Germinal center (tissue), 1 donor: ENCODE measurements at regions not wholly inside any gene's neighbourhood (a gene's known extent, or its start where the extent isn't known, plus 50 kb on each side); places are given as distances from the start of the nearest gene placed in this dataset.

Experiments used
- DNase-seq: peaks from one replicate; pipeline ENCODE4 v3.0.0; 2012; ENCODE audit warnings: mixed read lengths, low spot score

DNA sequence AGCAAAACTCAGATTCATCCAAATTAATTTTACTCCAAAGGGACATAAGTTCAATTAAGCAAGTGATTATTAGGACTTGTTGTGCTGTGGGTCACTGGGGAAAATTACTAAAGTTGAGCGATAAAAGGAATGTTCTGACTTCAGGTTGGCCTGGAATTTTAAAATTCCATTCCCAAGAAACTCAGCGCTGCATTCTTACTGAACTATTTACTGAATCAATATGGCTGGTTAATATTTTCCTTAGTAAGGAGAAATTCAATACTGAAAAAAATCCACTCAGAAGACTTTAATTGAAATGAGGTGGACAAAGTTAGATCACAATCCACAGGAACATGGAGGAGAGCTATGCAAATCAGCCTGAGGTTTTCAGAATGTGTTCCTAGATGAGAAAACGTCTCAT, 578.9 kb upstream of the NR5A2 start:
- no peak for DNase-seq

DNA sequence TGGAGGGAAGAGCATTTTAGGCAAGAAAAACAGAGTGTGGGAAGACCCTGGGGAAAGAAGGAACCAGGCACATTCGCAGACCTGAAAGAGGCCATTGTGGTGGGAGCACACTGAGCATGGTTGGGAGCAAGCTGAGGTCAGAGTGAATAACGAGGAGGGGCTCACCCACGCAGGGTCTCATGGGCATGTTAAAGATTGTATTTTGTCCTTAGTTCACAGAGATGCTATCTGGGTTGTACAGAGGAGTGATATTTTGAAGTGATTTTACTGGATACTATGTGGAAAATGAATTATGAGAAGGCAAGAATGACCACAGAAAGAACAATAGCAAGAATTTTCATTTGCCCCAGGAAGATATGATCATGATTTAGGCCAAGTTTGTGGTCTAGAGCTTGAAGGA, 578.3 kb upstream of the NR5A2 start:
- DNase-seq: no peak

DNA sequence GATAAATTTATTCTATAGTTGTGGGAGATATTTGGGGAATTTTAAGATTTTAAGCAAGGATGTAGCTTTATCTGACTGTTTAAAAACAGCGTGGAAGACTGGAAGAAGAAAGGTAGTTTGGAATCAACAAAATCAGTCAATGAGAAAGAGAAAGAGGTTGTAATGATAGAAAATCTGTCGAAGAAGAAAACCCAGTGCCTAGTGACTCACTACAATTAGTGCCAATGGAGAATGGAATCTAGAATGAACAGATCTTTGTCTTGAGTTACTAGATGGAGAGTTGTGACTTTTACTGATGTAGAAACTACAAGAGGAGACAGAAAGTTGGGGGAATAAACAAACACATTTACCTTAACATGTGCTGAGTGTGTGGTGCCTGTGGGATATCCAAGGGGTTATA, 577.8 kb upstream of the NR5A2 start:
- DNase-seq: no peak

DNA sequence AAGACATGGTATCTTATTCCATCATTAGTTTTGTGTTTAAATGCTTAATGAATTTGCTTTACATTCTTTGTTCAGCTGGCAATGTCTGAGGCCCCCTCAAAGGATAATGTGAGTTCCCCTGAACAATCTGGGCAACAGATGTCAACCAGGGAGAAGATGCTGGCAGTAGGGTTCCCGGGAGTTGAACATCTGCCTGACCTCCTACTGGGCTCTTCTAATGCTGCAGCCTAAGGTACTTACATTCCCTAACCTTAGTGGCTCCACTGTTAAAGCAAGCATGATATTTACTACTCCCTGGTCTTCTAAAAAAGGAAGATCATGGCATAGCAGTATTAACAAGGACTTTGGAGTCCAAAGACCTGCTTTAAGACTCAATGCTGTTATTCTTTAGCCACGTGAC, 574.9 kb upstream of the NR5A2 start:
- no peak for DNase-seq

DNA sequence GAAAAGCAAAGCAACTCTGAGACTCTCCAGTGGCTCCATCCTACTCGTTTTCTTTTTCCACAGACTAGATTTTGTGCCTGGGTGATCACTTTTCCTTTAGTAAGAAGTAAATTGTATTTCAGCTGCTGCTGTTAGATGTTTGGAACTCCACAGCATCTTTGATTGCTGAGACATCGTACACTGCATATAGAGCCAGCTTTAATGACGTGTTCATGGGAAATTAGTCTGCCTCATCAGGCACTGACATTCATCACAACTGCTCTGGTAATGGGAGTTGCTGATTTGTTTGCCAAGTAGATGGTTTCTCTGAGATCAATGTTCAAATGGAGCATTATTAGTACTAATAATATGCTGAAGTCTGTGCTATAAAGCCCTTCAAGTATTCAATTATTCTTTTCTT, 573.8 kb upstream of the NR5A2 start:
- DNase-seq: no peak

DNA sequence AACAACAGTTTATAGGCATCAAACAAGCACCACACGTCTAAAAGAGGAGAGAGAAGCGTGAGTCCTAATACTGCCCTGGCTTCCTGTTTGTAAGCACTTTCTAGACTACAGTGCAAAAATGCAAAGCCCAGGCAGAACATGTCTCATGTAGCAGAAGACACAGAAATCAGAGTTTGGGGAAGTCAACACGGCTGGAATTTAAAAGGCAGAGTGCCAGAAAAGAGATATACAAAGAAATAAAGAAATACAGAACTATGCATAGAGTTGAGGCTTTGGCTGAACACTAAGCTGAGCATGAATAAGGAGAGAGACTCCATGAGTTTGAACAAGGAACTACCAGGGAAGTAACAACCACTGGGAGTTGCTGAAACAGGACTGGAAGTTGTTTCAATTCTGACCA, 566.6 kb upstream of the NR5A2 start:
- peak; percentile 2 for DNase-seq

DNA sequence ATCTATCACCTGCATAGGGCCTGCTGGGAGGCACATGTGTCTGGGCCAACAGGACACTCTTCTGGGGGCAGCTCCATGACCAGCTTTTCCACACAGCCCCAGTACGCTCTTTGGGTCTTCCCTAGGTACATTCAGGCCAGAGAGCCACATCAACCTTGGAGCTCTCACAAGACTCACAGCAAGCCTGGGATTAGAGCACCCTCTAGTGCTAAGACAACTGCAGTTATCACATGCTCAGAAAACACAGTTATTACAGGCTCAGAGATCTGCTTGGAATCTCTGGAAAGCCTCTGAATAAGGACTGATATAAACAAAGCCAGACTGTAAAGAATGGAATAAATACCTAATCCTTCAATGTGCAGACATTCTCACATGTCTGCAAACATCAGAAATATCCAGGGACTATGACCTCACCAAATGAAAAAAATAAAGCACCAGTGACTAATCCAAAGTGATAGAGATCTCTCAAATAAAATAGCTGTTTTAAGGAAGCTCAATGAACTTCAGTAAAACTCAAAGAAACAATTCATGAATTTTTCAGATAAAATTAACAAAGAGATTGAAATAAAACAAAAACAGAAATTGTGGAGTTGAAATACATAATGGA, 563.9 kb upstream of the NR5A2 start:
- peak; percentile 27 for DNase-seq

DNA sequence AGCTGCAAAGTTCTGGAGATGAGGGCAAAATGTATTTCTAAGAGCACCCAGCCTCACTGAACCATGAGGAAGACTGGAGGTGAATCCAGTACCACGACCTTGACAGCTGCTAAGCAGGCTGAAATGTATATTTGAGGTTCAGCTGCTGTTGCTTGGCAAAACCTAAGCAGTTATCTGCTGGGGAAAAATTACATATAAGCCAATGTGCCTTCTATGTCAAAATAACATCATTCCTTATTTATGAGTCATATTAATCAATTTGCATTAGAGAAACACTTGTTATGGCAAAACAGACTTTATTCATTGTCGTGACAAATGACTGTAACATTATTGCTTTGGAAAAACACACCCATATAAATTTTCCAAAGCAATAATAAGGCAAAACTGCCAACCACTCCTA, 560.5 kb upstream of the NR5A2 start:
- no peak for DNase-seq

DNA sequence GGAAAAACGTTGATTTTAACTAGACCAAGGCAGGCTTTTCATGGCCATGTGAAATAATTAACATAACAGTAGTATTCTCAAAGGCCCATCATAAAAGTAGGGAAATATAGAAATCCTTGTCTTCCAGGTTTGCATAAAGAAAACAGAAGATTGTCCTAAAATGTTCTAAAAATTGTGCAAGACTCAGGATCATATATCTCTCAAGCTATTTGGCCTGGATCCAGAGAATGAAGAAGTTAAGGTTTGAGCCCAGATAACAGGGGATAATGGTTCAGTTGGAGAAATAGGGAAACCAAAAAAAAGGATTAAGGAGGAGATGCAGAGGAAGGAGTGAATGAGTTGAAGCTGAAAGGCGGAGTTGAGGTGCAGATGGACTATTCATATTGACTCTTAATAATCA, 555.5 kb upstream of the NR5A2 start:
- DNase-seq: no peak

DNA sequence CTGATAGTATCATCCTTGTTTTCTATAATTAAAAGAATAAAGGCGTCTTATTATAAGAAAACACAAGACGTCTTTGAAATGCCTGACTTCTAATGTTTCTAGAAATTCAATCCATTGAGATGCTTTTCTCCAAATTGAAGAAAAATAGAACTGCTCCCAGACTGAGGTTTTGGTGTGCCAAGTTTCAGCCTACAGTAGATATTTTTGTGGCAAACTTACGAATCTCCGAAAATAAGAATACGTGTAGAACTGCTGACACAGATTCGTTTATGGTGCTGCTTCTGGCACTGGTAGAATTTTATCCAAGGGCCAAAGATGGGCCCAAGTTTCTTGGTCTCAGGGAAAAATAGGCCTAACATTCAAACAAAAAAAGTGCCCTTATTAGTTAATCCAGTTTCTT, 554.5 kb upstream of the NR5A2 start:
- DNase-seq: no peak

DNA sequence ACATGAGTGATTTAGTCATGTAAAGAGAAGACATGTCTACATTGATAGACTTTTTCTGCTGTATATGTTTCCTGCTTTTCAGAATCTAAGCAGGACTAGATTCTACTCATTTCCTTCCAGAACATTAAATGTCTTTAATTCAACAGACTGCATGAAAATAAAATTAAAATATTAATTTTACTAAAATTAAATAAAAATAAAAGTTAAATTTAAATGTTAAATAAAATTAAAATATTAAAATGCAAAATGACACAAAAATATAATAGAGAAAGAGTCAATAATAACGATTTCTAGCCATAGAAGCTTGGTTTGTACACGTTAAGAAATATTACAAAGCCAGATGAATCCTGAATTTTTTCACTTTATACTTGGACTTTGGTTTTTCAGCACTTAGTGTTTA, 552.8 kb upstream of the NR5A2 start:
- DNase-seq: no peak

DNA sequence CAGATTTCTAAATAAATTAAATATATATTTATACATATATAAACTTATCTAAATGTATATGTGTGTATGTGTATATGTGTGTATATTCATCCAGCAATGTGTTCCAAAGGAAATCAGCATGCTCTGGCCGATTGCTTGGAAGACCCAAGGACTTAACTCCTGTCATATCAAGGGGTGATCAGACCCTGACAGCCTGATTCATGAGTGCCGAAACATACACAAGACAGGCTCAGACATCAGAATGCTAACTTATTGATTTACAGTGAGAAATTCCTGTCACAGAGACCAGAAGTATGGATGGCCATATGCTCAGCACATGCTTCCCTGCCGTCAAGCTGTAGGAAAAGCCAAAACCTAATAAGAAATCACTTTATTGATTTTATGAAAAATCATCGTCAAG, 545.1 kb upstream of the NR5A2 start:
- DNase-seq: no peak

DNA sequence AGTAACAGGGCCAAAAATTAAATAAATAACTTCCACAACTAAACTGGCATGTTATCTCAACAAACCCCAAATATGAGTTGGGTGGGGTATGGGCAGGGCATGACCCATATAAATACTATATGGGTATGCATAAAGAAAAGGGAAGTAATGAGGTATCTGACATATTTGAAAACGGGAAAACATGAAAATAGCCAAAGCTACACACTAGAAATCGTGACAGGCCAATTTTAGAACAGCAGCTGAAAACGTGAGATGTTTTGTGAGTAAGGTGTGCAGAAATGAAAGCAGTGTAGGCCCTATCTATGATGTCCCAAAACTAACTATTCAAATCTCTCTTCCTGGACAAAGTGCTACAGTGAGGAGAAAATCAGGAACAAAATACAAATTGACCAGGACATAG, 537.9 kb upstream of the NR5A2 start:
- peak; percentile 9 for DNase-seq

DNA sequence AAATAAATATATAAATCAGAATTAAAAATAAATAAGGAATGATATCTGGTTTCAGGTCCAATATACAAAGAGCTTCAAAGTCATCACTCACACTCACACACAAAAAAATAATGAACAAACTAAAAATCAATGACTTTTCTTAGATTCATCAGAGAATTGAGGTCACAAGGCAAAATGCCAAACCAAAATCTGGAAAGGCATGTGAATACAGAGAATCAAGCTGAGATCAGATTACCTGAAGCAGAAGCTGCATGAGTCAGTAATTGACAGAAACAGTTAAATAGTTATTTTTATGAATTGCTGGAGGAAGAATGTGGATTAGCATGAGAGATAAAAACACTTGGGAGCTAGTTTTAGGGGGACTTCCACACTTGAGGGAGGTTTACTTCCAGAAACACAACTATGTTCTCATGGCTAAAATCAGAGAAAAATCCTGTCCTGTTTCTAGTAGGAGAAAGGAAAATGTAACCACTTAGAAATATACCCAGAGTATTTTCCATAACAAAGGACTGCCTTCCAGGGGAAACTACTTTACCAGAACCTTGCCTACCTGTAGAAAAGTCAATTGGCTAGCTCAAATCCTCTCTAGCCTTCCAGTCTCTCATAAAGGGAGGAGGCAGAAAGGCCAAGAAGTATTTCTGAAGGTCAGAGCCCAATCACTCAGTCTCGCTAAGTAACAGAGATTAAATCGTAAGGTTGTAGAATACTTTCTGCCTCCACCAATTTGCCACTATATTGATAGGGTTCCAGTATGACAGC, 536.6 kb upstream of the NR5A2 start:
- DNase-seq: no peak

DNA sequence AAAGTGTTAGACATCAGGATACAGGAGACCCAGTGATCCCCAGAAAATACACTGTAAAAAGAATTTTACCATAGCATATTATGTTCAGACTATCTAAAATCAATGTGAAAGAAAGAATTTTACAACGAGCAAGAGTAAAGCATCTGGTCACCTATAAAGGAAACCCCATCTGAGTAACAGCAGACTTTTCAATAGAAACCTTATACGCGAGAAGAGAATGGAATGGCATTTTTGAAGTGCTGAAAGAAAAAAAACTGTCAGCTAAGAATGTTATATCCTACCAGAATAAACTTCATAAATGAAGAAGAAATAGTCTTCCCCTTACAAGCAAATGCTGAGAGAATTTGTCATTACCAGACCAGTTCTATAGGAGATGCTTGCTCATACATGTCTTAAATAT, 532.1 kb upstream of the NR5A2 start:
- DNase-seq: no peak

DNA sequence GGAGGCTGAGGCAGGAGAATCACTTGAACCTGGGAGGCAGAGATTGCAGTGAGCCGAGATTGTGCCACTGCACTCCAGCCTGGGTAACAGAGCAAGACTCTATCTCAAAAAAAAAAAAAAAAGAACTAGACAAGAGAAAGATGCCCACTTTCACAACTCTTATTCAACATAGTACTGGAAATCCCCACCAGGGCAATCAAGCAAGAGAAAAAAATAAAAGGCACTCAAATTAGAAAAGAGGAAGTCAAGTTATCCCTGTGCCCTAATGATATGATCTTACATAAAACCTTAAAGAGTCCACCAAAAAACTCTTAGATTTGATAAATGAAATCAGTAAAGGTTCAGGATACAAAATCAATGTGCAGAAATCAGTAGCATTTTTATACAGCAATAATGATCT, 528.7 kb upstream of the NR5A2 start:
- peak; percentile 42 for DNase-seq

DNA sequence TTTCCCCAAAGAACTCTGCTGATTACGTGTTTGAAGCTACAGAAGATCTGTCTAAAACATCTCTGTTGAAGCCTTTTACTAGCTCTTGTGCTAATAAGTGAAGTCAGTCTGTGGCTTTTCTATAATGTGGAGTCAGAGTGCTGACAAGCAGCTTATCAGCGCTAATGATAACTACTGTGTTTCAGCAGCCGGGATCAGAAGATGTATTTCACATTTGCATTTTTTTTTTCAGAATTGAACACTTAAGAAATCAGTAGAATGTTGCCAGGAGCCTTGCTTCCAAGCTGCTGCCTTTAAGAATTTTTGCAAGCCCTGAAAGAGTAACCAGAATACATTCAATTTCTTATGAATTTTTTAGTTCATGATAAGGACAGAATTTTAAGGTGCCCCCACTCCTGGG, 519.4 kb upstream of the NR5A2 start:
- DNase-seq: no peak

DNA sequence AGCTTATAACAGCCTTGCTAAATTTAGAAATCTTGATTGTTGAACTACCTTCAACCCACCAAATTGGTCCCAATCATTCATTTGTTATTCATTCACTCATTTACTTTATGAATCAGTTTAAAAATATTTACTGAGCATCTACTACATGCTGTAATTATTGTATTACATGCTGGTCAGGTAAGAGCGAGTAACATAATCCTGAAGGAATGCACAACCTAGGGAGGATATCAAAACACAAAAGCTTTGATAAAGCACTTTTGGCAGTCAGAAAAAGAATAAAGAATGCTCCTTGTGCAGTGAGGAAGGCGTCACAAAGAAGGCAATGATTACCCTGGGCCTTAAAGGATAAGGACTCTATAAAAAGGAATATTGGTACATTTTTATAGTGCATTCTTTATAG, 518.9 kb upstream of the NR5A2 start:
- DNase-seq: no peak

DNA sequence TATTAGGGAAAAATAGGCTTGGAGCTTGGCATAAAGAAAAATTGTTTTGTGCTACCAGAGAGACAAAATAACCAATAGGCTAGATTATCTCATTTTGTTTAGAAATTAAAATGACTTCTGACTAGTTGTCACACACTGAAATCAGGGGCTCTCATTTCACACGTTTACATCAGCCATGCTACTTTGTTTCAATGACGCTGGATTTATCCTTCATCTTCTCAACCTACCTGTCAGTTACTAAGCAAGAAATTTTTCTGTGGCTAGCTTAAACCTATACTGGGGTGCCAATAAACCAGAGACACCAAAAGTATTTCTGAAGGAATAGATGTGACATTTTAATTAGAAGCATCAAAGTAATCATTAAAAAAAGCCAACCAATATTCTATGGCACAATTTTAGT, 518.1 kb upstream of the NR5A2 start:
- DNase-seq: no peak

DNA sequence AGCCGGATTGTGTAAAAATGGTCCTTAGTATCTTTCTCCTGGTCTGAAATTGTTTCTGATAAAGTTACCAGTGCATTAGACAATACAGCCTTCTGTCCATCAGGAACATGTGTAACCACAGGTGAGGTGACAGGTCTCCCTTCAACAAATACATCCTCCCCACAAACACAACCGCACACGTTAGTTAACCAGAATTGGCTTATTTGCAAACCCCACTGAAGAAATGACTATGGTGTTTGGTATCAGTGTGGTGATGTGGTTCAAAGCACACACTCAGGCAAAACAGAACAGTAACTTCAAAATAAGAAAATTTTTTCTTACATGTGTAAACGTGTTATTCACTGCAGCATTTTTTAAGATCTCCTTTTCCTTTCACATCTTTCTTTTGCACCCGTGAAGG, 517.2 kb upstream of the NR5A2 start:
- DNase-seq: no peak

DNA sequence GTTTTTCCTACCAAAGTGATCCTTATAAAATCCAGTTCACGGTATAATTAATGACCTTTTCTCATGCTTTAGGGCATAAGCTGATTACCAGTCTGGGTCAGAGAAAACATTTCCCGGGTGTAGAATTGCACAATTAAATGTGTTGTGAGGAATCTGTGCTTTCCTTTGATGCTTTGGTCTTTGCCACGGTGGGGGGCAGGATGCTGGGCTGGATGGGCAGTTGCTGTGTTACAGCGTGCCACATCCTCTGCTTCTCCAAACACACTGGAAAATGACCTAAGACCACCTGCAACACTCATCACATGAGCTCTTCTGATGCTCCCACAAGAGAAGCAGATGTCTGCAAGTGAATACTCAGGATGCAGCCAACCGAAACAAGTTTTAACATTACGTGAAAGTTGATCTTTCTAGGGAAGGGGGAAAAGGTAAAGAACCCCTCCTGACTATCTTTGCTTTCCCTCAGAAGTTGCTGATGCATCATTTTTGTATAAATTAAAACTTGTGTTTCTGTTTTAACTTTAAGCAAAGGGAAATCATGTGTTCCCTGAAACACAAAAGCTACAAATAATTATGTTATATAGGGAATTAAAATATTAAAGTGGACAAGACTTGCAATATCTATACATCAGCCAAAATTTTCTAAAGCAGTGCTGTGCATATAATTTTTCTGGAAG, 515.3 kb upstream of the NR5A2 start:
- no peak for DNase-seq

DNA sequence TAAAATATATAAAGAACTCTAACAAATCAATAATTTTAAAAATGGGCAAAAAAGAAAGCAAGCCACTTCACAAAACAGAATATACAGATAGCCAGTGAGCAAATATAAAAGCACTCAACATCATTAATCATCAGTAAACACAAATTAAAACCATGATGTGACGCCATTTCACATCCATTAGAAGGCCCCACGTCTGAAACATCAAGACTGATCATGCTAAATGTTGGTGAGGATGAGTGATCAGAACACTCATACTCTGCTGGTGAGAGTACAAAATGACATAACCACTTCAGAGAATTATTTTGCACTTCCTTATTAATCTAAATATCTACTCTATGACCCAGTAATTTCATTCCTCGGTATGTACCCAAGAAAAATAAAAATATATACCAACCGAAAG, 512.2 kb upstream of the NR5A2 start:
- no peak for DNase-seq

DNA sequence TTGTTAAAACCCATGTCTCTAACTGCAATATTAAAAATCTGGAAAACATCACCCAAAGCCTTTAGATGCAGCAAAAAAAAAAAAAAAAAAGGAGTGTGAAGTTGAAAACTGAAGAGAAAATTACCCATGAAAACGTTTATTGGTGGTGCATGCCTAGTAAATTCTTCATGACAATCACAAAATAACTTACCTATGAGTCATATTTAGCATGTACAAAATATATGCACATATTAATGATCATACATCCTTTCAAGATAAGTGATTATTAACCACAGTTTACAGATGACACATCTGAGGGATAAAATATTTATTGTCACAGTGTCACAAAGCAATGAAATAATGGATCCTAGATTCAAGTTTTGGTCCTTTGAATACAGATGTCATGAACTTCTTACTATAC, 505.2 kb upstream of the NR5A2 start:
- DNase-seq: no peak

DNA sequence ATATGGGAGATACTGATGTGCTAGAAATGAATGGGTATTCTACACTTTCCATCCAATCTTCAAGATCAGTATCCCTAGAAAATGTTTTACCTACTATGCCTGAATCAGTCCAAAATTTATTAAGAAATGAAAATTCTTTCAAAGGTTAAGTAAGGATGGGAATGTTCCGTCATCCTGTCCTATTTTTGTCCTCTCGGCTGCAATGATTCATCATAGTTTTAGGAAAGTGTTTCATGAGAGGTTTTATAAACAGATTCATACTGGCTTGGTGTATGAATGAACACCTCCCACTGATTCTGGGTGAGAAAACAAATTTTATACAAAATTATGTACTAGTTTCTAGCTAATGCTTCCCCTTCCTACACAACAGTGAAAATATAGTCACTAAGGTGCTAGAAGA, 504.6 kb upstream of the NR5A2 start:
- no peak for DNase-seq
